ENCODE measurements at regions not wholly inside any gene's neighbourhood (a gene's known extent, or its start where the extent isn't known, plus 50 kb on each side); places are given as distances from the start of the nearest gene placed in this dataset.

DNA sequence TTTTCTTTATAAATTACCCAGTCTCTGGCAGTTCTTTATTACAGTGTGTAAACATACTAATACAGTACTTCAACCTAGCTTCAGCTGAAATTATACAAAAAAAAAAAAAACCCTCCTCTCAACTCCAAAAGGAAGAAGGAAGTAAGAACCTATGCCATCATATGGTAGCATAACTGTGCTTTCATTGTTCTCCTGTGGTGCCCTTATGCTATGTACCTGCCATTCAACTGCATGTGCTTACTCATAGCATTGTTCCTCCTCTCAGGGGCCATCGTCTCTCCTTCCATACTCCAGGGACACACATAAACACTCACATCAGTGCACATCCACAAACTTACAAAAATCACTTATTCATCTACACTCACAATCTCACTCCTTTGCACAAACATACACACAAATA lies 470.1 kb upstream of the HS3ST1 start:
- TF ChIP-seq, protein P1, sequence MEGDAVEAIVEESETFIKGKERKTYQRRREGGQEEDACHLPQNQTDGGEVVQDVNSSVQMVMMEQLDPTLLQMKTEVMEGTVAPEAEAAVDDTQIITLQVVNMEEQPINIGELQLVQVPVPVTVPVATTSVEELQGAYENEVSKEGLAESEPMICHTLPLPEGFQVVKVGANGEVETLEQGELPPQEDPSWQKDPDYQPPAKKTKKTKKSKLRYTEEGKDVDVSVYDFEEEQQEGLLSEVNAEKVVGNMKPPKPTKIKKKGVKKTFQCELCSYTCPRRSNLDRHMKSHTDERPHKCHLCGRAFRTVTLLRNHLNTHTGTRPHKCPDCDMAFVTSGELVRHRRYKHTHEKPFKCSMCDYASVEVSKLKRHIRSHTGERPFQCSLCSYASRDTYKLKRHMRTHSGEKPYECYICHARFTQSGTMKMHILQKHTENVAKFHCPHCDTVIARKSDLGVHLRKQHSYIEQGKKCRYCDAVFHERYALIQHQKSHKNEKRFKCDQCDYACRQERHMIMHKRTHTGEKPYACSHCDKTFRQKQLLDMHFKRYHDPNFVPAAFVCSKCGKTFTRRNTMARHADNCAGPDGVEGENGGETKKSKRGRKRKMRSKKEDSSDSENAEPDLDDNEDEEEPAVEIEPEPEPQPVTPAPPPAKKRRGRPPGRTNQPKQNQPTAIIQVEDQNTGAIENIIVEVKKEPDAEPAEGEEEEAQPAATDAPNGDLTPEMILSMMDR (IDR thresholded peaks at IDR 0.05), result no peak
- TF ChIP-seq ZFX (IDR thresholded peaks at IDR 0.05; ENCODE audit: borderline replicate concordance), result no peak
